Loucy (cell line): ENCODE measurements at regions not wholly inside any gene's neighbourhood (a gene's known extent, or its start where the extent isn't known, plus 50 kb on each side); places are given as distances from the start of the nearest gene placed in this dataset.

ENCODE experiments used
- EZH2phosphoT487 ChIP-seq: fragments of 200-600 bp; IDR thresholded peaks from 2 replicates; pipeline ENCODE4 v1.6.1; 2018; ENCODE audit warnings: antibody characterized with exemption, mild to moderate bottlenecking, moderate library complexity, borderline replicate concordance
- TF ChIP-seq, protein P1 (sequence below): fragments of 200-600 bp; sonication (generic); conservative IDR thresholded peaks from 2 replicates; pipeline ENCODE4 v1.5.1; 2014; ENCODE audit warnings: mild to moderate bottlenecking, antibody characterized with exemption, low read length

GRCh38 chr5:61866930-61867329 lies 439.1 kb upstream of the KIF2A start:
- TF ChIP-seq, protein P1, sequence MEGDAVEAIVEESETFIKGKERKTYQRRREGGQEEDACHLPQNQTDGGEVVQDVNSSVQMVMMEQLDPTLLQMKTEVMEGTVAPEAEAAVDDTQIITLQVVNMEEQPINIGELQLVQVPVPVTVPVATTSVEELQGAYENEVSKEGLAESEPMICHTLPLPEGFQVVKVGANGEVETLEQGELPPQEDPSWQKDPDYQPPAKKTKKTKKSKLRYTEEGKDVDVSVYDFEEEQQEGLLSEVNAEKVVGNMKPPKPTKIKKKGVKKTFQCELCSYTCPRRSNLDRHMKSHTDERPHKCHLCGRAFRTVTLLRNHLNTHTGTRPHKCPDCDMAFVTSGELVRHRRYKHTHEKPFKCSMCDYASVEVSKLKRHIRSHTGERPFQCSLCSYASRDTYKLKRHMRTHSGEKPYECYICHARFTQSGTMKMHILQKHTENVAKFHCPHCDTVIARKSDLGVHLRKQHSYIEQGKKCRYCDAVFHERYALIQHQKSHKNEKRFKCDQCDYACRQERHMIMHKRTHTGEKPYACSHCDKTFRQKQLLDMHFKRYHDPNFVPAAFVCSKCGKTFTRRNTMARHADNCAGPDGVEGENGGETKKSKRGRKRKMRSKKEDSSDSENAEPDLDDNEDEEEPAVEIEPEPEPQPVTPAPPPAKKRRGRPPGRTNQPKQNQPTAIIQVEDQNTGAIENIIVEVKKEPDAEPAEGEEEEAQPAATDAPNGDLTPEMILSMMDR = no peak
- no peak for TF ChIP-seq EZH2phosphoT487
